SK-N-SH (cell line): ENCODE measurements at regions not wholly inside any gene's neighbourhood (a gene's known extent, or its start where the extent isn't known, plus 50 kb on each side); places are given as distances from the start of the nearest gene placed in this dataset.

Source experiments
- CTCF ChIA-PET: fragments of 300-600, 350-600 bp; formaldehyde crosslinking; extraction: SDS; loops from one replicate; lab custom pipeline; 2021; lab: Yijun Ruan, JAX
- POLR2A ChIA-PET: fragments of 350-600 bp; sonication (Branson Sonifier 250); formaldehyde crosslinking; extraction: SDS; loops from one replicate; lab custom pipeline; 2020; ENCODE audit warnings: antibody characterized with exemption, inconsistent platforms; lab: Yijun Ruan, JAX
- DNase-seq: peaks from one replicate; pipeline ENCODE4 v3.0.0; 2012
- H2AFZ ChIP-seq: fragments of 200-600 bp; sonication (generic); 2 replicates; pipeline ENCODE4 v1.8.1; 2016; ENCODE audit warnings: antibody characterized with exemption, mild to moderate bottlenecking, low read depth
- H3F3A ChIP-seq: fragments of 200-600 bp; sonication (generic); replicated peaks from 2 replicates; pipeline ENCODE3; 2016; ENCODE audit warnings: antibody characterized with exemption, mild to moderate bottlenecking; ENCODE audit not compliant: insufficient read depth
- H3K27ac ChIP-seq, 2 experiments: fragments of 200-500 bp in 1 of 2; fragments of 200-600 bp in 1 of 2; sonication (Bioruptor generic) in 1 of 2; sonication (generic), shearing (Covaris generic) in 1 of 2; 2 replicates each; pipeline versions ENCODE4 v1.5.1 to v1.6.1; 2014 to 2016; ENCODE audit warnings: low read depth in 2 of 2, inconsistent platforms in 1 of 2, low read length in 1 of 2, mild to moderate bottlenecking in 1 of 2, mixed read lengths in 1 of 2
- H3K27me3 ChIP-seq: fragments of 200-600 bp; sonication (generic), shearing (Covaris generic); 2 replicates; pipeline ENCODE4 v1.6.1; 2016; ENCODE audit warnings: mixed run types; ENCODE audit not compliant: insufficient read depth
- H3K36me3 ChIP-seq, 2 experiments: fragments of 200-500 bp in 1 of 2; fragments of 200-600 bp in 1 of 2; sonication (Bioruptor generic) in 1 of 2; sonication (generic) in 1 of 2; replicated peaks in 1 of 2; 2 replicates each; pipeline versions ENCODE3 to v1.5.1; 2014 to 2016; ENCODE audit warnings: low read length in 1 of 2, mild to moderate bottlenecking in 1 of 2; ENCODE audit not compliant: insufficient read depth in 2 of 2, control insufficient read depth in 1 of 2
- H3K4me1 ChIP-seq, 2 experiments: fragments of 200-500 bp in 1 of 2; fragments of 200-600 bp in 1 of 2; sonication (Bioruptor generic) in 1 of 2; sonication (generic), shearing (Covaris generic) in 1 of 2; 2 replicates each; pipeline versions ENCODE4 v1.5.1 to v1.6.1; 2014 to 2016; ENCODE audit warnings: low read depth in 1 of 2, low read length in 1 of 2, mixed run types in 1 of 2; ENCODE audit not compliant: insufficient read depth in 2 of 2, control insufficient read depth in 1 of 2
- H3K4me2 ChIP-seq: fragments of 200-600 bp; sonication (generic), shearing (Covaris generic); 2 replicates; pipeline ENCODE4 v1.6.1; 2017; ENCODE audit warnings: mixed run types
- H3K4me3 ChIP-seq, 2 experiments: fragments of 200-500 bp in 1 of 2; fragments of 200-600 bp in 1 of 2; sonication (Bioruptor generic) in 1 of 2; sonication (generic), shearing (Covaris generic) in 1 of 2; 2 replicates each; pipeline versions ENCODE4 v1.5.1 to v1.8.1; 2014 to 2016; ENCODE audit warnings: low read depth in 2 of 2, inconsistent platforms in 1 of 2, low read length in 1 of 2, mild to moderate bottlenecking in 1 of 2, mixed read lengths in 1 of 2, moderate library complexity in 1 of 2
- H3K79me2 ChIP-seq: fragments of 200-600 bp; sonication (generic); 2 replicates; pipeline ENCODE4 v1.8.1; 2017; ENCODE audit warnings: mild to moderate bottlenecking; ENCODE audit not compliant: insufficient read depth
- H3K9ac ChIP-seq: fragments of 200-600 bp; sonication (generic); 2 replicates; pipeline ENCODE4 v1.6.1; 2017; ENCODE audit warnings: mixed run types
- H3K9me2 ChIP-seq: fragments of 200-600 bp; sonication (generic); 2 replicates; pipeline ENCODE4 v1.6.1; 2017; ENCODE audit warnings: mixed run types
- H3K9me3 ChIP-seq: fragments of 200-600 bp; sonication (generic); 2 replicates; pipeline ENCODE4 v1.6.1; 2017; ENCODE audit warnings: mixed run types, mild to moderate bottlenecking, moderate library complexity
- H4K20me1 ChIP-seq: fragments of 200-600 bp; sonication (generic); 2 replicates; pipeline ENCODE4 v1.6.1; 2017; ENCODE audit warnings: mild to moderate bottlenecking, mixed run types; ENCODE audit not compliant: insufficient read depth
- CHD2 ChIP-seq: fragments of 150-350 bp; IDR thresholded peaks from 2 replicates; pipeline ENCODE4 v1.6.1; 2018; ENCODE audit warnings: low read length; ENCODE audit not compliant: partially characterized antibody
- CTCF ChIP-seq: fragments of 200-600 bp; sonication (generic); IDR thresholded peaks from 2 replicates; pipeline ENCODE4 v1.6.1; 2017; ENCODE audit warnings: antibody characterized with exemption, mild to moderate bottlenecking, moderate library complexity
- ELF1 ChIP-seq: IDR thresholded peaks from 2 replicates; pipeline ENCODE4 v1.4.0; 2012
- EP300 ChIP-seq, 2 experiments: IDR thresholded peaks; 2 replicates each; pipeline versions ENCODE4 v1.4.0 to v1.6.1; 2012; ENCODE audit warnings: borderline replicate concordance in 1 of 2, low read depth in 1 of 2, low read length in 1 of 2
- EZH2phosphoT487 ChIP-seq: fragments of 200-600 bp; sonication (generic); IDR thresholded peaks from 2 replicates; pipeline ENCODE4 v1.6.1; 2017; ENCODE audit warnings: low read depth, mixed run types, mild to moderate bottlenecking, antibody characterized with exemption, moderate library complexity, borderline replicate concordance
- FOSL2 ChIP-seq: IDR thresholded peaks from 2 replicates; pipeline ENCODE4 v1.4.0; 2012; ENCODE audit warnings: low read depth, mild to moderate bottlenecking, moderate library complexity, borderline replicate concordance
- FOXJ3 ChIP-seq: sonication (generic); formaldehyde crosslinking; IDR thresholded peaks from 2 replicates; pipeline ENCODE4 v1.5.1; 2020; ENCODE audit warnings: mild to moderate bottlenecking, missing genetic modification reagents
- GABPA ChIP-seq: IDR thresholded peaks from 2 replicates; pipeline ENCODE4 v1.4.0; 2012; ENCODE audit warnings: low read depth, mild to moderate bottlenecking
- GATA2 ChIP-seq: sonication (generic); formaldehyde crosslinking; IDR thresholded peaks from 2 replicates; pipeline ENCODE4 v1.5.0; 2020; ENCODE audit warnings: mild to moderate bottlenecking, missing genetic modification reagents
- JUND ChIP-seq: IDR thresholded peaks from 2 replicates; pipeline ENCODE4 v1.4.0; 2012
- MAX ChIP-seq: IDR thresholded peaks from 2 replicates; pipeline ENCODE4 v1.4.0; 2012; ENCODE audit warnings: low read depth
- MEF2A ChIP-seq: IDR thresholded peaks from 2 replicates; pipeline ENCODE4 v1.4.0; 2012; ENCODE audit warnings: low read depth, borderline replicate concordance
- MXI1 ChIP-seq: IDR thresholded peaks from 2 replicates; pipeline ENCODE4 v1.6.1; 2012; ENCODE audit warnings: mild to moderate bottlenecking, low read depth, low read length, improper control_type of control experiment
- NRF1 ChIP-seq: IDR thresholded peaks from 2 replicates; pipeline ENCODE4 v1.6.1; 2012; ENCODE audit warnings: low read depth, mild to moderate bottlenecking, low read length
- PBX3 ChIP-seq: IDR thresholded peaks from 2 replicates; pipeline ENCODE4; 2012
- POLR2AphosphoS5 ChIP-seq: IDR thresholded peaks from 2 replicates; pipeline ENCODE4 v1.6.1; 2012; ENCODE audit warnings: low read depth, low read length
- RAD21 ChIP-seq: IDR thresholded peaks from 2 replicates; pipeline ENCODE4 v1.6.1; 2012; ENCODE audit warnings: mild to moderate bottlenecking, low read length
- RCOR1 ChIP-seq: fragments of 150-350 bp; IDR thresholded peaks from 2 replicates; pipeline ENCODE4 v1.6.1; 2017; ENCODE audit warnings: antibody characterized with exemption, low read length
- REST ChIP-seq: IDR thresholded peaks from 2 replicates; pipeline ENCODE4 v1.6.1; 2012; ENCODE audit warnings: mild to moderate bottlenecking, low read depth, low read length, moderate library complexity
- RXRA ChIP-seq: IDR thresholded peaks from 2 replicates; pipeline ENCODE4 v1.4.0; 2012; ENCODE audit warnings: low read depth, mild to moderate bottlenecking, borderline replicate concordance
- SIN3A ChIP-seq: IDR thresholded peaks from 2 replicates; pipeline ENCODE4 v1.6.1; 2012; ENCODE audit warnings: low read depth, mild to moderate bottlenecking, low read length, moderate library complexity, borderline replicate concordance
- SMC3 ChIP-seq: IDR thresholded peaks from 2 replicates; pipeline ENCODE4 v1.6.1; 2012; ENCODE audit warnings: low read depth, low read length, improper control_type of control experiment
- TCF12 ChIP-seq: IDR thresholded peaks from 2 replicates; pipeline ENCODE4 v1.4.0; 2012
- USF1 ChIP-seq: IDR thresholded peaks from 2 replicates; pipeline ENCODE4 v1.4.0; 2012; ENCODE audit warnings: low read depth, borderline replicate concordance
- YY1 ChIP-seq: IDR thresholded peaks from 2 replicates; pipeline ENCODE4 v1.4.0; 2012; ENCODE audit warnings: low read depth, mild to moderate bottlenecking
- WGBS: methylation state at CpG from one replicate; pipeline ENCODE4 v1.1.6; 2017; ENCODE audit warnings: low lambda C conversion rate; 5-methylcytosine and 5-hydroxymethylcytosine counted together

GRCh38 chr12:127245437-127245836, 1021.5 kb upstream of the TMEM132C start:
- no peak overlapping the region for H3K4me3 ChIP-seq
- no peak overlapping the region for H3K27ac ChIP-seq
- TF ChIP-seq MXI1 (no peak), GABPA (no peak), EZH2phosphoT487 (no peak), NRF1 (no peak), RAD21 (no peak), PBX3 (no peak), FOSL2 (no peak), EP300 (IDR thresholded peaks at IDR 0.05; ENCODE audit: borderline replicate concordance in 1 of 2, low read depth in 1 of 2, low read length in 1 of 2) (no peak), POLR2AphosphoS5 (no peak), SIN3A (no peak), MEF2A (no peak), RXRA (no peak), JUND (no peak), USF1 (no peak), FOXJ3 (CRISPR knock-in tag) (no peak), MAX (no peak), CHD2 (no peak), TCF12 (no peak)

GRCh38 chr12:127247937-127248336, 1019.0 kb upstream of the TMEM132C start:
- Histone ChIP-seq H3F3A (no peaks in the 10 kb centered on the region), H3K27ac (no peak overlapping the region), H3K9me2 (no peaks in the 10 kb centered on the region; the same call in 1 of the 2 replicates), H3K27me3 (no peaks in the 10 kb centered on the region), H3K9ac (no peak overlapping the region), H4K20me1 (no peaks in the 10 kb centered on the region), H2AFZ (no peak overlapping the region), H3K36me3 (no peaks in the 10 kb centered on the region), H3K4me1 (no peaks in the 10 kb centered on the region), H3K9me3 (no peaks in the 10 kb centered on the region), H3K4me2 (no peak overlapping the region), H3K79me2 (no peaks in the 10 kb centered on the region), H3K4me3 (no peak overlapping the region)
- WGBS: 10% methylated on average over 4 of the region's 4 CpGs
- DNase-seq: no peak
- ChIA-PET POLR2A (no interaction called here), CTCF (no interaction called here)
- TF ChIP-seq SMC3: no peak
- no peak for TF ChIP-seq EZH2phosphoT487
- no peak for TF ChIP-seq YY1
- no peak for TF ChIP-seq TCF12
- TF ChIP-seq CTCF: no peak
- TF ChIP-seq GATA2 (CRISPR knock-in tag): no peak
- TF ChIP-seq RCOR1: no peak
- no peak for TF ChIP-seq REST
- no peak for TF ChIP-seq ELF1

More at GRCh38 chr12:127245437-127245836, 1021.5 kb upstream of the TMEM132C start:
- Histone ChIP-seq H3K27me3 (no peaks in the 10 kb centered on the region), H3F3A (no peaks in the 10 kb centered on the region), H4K20me1 (no peaks in the 10 kb centered on the region), H3K9ac (no peak overlapping the region), H3K4me2 (no peak overlapping the region), H2AFZ (no peak overlapping the region), H3K9me3 (no peaks in the 10 kb centered on the region), H3K36me3 (no peaks in the 10 kb centered on the region), H3K4me1 (no peaks in the 10 kb centered on the region), H3K9me2 (no peaks in the 10 kb centered on the region; the same call in 1 of the 2 replicates), H3K79me2 (no peaks in the 10 kb centered on the region)
- ChIA-PET POLR2A (no interaction called here), CTCF (no interaction called here)
- no peak for DNase-seq
- WGBS: 23% methylated on average over 2 of the region's 2 CpGs
